ENCODE measurements at regions not wholly inside any gene's neighbourhood (a gene's known extent, or its start where the extent isn't known, plus 50 kb on each side); places are given as distances from the start of the nearest gene placed in this dataset.

DNA sequence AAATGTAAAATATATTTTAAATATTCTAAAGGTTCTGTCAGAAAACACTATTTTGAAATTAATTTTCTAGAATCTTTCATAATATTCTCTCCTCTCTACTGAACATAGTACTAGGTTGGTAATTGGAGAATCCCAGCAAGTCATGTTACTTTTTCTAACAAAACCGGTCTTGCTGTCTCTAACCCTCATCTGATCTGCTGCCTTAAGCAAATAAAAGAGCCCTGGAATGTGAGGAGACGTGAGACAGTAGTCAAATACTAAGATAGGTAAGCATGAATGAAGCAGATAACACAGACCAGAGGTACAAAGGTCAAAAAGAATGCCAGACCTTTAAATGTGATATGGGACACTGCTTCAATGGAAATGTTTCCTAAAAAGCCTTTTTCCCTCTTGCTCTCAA, 462.4 kb upstream of the NUPR2 start:
- no peak for TF ChIP-seq YY1 (IDR thresholded peaks at IDR 0.05; ENCODE audit: insufficient read depth, insufficient read length)
- TF ChIP-seq ZNF274 (IDR thresholded peaks at IDR 0.05; ENCODE audit: low read depth, low read length) = no peak
- TF ChIP-seq SUZ12 (IDR thresholded peaks at IDR 0.05; ENCODE audit: extremely low read depth, insufficient read depth, insufficient read length) = no peak
